HG03175 (cell line): ENCODE measurements at regions not wholly inside any gene's neighbourhood (a gene's known extent, or its start where the extent isn't known, plus 50 kb on each side); places are given as distances from the start of the nearest gene placed in this dataset.

ENCODE experiments used
- ATAC-seq: cut with Tn5 transposase; IDR thresholded peaks from one replicate; pipeline ENCODE4 v1.9.1; 2021; ENCODE audit warnings: mild to moderate bottlenecking, moderate library complexity; ENCODE audit not compliant: unreplicated experiment

DNA sequence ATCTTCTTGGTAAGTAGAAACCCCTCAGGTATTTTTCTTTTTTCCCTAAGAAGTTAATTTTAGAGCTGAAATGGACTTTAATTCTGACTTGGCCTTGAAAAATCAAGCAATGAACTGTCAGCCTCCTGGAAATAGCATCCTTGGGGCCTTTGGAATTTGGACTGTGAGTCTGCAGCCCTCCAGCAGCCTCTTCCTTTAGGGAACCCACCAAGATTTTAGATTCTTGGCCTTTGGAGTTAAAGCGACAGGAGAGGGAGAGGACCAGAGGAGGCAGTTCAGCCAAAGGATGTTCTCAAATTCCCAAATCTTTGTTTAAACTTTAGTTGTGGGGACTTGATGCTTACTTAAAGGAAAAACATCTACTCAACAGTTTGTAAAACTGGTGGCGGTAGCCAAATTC lies 288.6 kb downstream of the AACS start:
- no peak for ATAC-seq

DNA sequence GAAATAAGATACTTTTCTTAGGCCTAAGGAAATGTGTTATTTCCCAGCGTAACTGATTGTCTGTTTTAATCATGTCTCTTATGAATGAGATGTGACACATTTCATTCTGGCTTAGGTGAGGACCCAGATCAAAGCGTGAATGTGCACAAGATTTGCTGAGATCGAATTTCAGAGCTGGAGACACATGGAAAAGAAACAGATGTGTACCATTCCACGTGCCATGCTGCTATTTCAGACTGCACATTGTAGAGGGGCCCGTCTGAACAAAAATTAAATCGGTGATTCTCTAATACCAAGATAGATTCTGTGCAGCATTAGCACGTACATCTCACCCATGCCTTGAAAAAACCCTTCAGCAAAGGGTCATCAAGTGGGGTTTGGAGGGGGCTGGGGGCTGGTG lies 290.4 kb downstream of the AACS start:
- no peak for ATAC-seq

DNA sequence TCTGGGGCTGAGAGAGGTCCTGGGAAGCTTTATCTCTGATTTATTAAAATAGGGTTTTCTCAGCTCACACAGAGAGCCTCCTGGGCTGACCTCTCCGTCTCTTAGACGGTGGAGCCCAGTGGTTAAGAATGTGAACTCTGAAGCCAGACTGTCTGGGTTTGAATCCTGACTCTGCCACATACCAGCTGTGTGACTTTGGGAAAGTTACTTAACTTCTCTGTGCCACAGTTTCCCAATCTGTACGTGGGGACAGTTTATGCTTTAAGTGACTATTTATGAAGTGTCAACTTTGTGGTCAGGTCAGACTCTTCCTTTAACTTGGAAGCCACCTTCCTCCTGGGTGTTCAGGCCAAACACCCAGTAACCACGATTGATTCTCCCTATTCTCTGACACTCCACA lies 290.9 kb downstream of the AACS start:
- ATAC-seq, result no peak

DNA sequence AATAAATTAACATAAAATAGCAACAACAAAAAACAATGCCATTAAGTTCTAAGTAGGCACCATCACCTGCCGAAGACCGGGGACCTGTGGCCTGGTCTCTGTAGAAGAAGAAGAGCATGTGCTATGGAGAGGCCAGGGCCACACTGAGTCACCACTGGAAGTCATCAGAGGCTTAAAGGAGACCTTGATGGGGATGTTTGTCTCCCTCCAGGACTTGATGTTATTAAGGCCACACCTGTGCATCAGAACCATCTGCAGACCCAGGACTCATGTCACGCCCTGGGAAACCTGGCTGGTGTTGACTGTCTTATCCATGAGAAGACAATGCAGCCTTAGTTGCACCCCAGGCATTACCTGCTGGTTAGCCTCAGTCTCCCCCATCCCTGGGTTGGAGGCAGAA lies 292.3 kb downstream of the AACS start:
- ATAC-seq, result no peak

DNA sequence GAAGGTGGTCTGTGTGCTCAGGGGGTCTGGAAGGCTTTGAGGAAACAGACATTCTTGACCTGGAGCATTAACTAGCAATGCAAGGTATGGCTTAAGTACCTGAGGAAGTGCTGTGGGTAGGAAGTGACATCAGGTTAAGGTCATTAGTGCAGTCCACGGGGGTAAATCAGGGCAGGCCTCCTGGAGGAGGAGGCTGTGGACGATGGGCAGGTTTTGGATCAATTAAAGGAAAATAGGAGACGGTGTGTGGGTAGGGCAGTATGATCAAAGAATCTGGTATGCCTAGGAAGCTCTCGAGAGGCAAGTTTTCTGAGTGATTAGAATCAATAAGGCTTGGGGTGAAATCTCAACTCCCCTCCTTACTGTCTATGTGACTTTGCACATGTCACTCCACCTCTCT lies 295.3 kb downstream of the AACS start:
- ATAC-seq, result no peak

DNA sequence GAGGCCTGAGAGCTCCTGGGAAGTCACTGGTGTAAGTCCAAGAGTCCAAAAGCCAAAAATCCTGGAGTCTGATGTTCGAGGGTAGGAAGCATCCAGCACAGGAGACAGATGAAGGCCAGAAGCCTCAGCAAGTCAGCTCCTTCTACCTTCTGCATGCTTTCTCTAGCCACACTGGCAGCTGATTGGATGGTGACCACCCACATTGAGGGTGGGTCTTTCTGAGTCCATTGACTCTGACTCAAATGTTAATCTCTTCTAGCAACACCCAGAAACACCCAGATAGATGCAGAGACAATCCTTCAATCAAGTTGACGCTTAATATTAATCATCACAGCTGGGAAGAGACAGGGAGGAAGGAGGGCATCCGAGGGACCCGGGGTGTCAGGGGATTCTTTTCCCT lies 305.8 kb downstream of the AACS start:
- ATAC-seq, result no peak

DNA sequence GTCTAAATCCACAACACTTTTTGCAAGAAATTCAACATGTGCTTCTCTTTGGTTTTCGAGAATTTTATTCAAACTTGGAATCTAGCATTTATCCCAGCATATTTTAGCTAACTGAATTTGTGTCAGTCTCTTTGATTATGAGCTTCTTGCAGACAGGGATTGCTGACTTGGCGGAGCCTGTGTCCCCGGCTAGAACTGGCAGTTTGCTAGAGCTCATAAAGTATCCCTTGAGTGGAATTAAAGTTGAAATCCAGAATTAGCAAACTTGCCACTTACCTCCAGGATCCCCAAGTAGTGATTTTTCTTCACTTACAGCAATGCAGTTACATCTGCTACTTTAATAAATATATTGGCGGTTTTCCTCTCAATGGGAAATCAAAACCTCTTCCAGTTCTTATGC lies 306.9 kb downstream of the AACS start:
- ATAC-seq, result no peak

DNA sequence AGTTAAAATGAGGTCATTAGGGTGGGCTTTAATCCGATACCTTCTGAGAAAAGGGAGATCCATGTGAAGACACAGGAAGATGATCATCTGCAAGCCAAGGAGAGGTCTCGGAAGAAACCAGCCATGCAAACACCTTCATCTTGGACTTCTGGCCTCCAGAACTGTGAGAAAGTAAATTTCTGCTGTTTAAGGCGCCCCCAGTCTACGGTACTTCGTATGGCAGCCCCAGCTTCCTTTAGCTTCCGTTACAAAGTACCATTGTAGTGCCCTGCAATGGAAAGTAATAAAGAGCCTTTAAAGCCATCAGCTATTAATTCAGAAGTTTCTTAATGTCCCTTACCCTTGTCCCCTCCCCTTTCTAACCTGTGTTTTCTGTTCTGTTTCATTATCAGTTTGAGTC lies 308.1 kb downstream of the AACS start:
- no peak for ATAC-seq

DNA sequence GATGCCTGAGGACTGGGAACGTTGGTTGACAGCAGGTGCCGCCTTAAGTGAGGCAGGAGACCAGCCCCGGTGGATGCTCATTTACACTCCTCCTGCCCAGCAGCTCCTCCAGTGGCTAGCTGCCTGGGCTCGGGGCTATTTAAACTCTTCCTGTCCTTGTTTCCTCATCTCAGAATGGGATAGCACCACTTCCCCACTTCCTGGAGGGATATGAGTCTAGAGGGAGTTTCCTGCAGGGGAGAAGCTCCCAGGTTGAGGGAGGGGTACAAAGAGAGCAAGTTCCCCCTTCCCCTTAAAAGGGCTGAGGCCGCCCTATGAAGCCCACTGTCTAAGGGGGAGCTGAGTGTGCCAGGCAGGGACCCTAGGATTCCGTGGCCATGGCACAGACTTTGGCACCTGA lies 311.2 kb downstream of the AACS start:
- no peak for ATAC-seq

DNA sequence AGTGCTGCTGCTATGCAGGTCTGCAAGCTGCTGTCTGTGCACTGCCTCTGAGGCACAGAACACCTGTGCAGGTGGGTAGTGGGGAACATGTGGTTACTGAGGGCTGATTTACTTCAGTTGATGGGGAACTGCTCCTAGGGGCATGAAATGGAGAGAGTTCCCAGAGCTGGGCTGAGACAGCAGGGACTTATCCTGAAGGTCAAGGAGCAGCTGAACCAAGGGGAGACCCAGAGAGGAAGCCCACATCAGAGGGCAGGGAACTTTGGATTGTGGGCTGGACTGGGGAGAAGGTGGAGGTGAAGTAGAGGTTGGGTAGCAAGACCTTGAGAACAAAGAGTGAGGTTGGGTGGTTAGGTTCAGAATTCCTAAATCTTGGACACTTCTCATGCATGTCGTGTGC lies 311.9 kb downstream of the AACS start:
- no peak for ATAC-seq

DNA sequence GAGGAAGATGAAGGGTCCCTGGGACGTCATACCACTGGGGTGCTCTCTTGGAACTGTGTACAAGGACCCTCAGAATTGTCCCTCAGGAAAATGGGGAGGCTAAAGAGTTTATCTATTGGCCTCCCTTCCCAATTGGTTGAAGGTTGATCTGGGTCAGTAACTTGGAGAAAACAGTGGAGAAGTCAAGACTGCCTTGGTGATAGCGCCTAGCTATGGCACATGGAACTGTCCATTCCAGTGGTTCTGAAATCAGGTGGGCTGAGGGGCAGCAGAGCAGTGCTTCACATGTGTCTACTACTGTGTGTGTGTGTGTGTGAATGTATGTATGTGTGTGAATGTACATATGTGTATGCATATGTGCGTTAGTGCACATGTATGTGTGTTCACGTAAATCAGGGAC lies 316.1 kb downstream of the AACS start:
- ATAC-seq, result no peak

DNA sequence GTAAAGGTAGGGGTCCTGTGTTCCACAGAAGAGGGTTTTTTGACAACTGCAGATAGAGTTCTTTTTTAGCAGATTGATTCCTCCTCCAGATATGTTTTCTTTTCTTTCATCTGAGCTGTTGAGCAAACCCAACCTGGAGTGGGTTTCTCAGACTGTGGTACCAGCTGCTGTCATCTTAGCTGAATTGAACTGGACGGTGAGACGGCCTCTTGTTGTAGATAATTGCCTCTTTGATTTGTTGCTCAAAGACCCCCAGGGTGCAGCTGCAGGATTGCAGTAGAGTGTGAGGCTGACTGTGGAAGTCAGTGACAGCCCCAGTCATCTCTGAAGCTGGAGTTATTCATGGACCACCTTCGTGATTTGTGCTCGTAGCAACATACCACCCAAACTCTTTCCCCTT lies 317.7 kb downstream of the AACS start:
- no peak for ATAC-seq

DNA sequence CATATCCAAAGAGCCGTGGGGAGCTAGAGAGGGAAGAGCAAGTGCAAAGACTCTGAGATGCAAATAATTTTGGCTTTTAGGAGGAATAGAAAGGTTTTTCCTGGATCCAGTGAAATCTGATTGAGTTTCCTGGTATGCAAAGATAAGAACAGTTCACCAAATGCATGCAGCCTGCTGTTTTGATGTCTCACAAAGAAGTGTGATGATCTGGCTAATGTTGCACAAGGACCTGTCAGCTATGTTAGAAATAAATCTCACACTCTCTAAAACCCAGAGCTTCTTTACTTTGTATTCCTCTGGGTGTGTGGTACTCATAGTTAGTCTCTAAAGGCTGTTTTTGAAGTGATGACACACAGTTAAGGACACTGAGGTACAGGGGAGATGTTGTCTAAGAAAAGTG lies 321.4 kb downstream of the AACS start:
- ATAC-seq, result no peak

DNA sequence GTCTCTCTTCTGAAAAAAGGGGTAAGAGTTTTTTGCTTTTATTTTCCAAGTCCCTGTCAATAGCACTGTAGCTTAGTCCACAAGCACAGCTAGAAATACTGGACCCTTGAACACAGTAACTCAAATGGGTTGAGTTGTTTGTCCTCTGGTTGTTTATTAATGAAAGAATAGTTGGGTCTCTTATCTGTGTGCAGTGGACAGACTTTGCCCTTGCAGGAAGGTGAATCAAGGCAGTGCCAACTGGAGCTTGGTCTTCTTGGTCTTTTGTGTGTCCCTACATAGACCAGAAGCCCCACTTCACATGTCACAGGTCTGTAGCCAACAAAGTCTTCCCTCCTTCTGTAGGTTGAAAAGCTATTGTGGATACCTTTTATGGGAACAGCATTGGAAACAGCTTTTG lies 322.0 kb downstream of the AACS start:
- ATAC-seq, result no peak

DNA sequence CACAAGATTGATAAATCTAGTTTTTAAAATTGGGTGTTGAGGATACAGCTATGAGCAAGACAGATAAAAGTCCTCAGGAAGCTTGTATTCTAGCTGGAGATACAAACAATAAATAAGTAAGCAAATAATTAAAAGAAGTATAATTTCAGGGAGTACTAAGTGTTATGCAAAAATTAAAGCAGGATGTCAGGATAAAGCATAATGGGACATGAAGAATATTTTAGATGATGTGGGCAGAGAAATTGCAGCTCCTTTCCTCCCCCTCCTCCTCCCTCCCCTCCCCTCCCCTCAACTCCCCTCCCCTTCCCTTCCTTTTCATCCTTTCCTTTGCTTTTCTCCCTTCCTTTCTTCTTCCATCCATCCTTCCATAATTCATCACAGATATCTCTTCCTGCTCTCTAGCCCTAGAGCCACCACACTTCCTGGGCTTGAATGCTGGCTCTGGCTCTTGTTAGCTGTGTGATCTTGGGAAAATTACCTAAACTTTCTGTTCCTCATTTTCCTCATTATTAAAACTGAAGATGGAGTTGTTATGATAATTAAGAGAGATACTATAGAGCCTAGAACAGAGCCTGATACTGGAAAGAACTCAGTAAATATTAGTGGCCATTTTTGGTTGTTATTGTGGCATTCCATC lies 323.9 kb downstream of the AACS start:
- ATAC-seq, result no peak

DNA sequence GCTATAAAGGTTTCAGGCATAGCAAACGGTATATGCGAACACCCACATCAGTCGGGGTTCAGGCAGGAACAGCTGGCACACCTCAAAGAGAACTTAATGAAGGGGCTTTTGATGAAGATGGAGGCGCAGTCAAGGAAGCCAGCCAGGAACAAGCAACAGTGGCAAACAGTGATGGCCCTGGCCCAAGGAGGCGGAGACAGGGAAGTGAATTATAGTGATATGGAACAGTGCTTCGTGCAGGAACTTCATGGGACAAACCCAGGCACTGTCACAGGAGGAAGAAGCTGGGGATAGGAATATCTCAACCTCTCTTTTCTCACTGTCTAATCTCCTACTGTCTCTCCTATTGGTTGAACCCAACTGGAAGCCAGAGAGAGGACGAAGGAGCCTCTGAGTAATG lies 328.3 kb downstream of the AACS start:
- no peak for ATAC-seq

DNA sequence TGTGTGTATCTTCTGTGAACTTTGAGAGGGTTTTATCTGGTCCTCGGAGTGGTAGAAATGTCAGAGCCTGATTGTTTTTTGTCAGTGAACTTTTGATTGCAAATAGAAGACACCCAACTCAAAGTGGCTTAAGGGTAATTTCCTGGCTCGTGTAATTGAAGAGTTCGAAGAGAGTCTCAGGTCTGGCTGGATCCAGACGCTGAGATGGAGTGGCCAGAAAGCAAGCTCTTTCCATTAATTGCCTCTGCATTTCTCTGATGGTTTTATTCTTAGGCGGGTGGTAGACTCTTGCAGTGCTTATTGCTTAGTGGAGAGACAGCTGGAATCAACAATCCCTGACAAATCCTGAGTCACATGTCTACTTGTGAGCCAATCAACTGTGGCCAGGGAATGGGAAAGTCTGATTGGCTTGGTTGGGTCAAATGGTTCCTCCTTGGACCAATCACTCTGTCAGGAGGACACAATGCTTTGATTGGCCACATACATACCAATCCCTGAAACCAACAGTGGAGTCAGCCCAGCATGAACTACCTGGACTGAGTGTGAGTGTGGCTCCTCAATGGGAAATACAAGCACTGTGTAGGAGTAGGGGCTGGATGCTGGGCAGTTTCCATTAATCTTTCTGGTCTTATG lies 330.5 kb downstream of the AACS start:
- ATAC-seq, result no peak

DNA sequence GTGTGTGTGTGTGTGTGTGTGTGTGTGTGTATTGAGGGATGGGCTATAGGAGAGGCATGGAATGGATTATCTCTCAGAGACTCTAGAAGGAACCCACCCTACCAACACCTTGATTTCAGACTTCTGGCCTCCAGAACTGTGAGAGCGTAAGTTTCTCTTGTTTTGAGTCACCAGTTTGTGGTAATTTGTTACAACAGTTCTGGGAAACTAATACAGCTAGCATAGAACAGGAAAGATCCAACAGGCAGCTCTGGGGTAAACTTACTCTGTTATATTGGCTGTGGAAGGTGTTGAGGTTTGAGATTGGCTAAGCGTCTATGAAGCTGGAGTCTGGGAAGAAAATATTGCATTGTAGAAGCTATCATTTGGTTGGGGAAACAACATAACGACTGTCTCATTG lies 334.3 kb downstream of the AACS start:
- no peak for ATAC-seq

DNA sequence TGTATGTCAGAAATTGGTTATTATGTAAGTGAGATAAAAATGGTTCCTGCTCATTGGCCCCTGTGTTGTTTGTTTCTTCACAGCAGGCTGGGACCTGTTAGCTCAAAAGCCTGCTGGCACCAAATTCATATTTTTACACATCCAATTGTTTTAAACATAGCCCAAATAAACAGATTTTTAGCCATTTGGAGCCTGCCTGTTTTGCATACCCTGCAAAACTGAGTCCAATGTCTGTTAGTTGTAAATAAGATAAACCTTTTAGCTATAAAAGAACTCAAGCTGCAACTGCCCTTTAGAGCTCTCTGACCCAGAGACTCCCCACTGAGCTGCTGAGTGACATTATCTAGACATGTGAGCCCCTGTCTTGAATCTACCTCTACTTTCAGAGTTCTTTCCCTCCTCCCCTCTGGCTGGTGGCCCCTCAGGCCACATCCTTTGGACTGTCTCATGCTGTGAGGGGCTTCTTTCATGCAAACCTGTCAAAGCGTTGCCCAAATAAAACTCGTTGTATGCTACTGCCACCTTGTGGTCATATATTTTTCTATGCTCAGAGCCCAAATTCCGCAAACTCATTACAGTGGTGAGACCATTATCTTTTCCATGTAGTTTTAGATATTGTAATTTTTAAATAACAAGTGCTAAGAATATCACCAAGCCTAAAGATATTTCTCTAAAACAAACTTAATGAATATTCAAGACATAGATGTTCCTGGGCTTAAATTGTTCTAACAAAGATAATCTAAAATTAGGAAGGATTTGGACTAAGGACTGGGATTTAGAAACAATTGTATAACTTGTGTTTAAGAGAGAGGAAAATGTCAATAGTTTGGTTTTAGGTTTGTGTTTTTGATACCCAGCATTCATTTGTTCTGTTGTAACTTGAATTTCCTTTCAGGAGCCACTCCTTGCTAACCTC lies 337.9 kb downstream of the AACS start:
- ATAC-seq, result no peak

DNA sequence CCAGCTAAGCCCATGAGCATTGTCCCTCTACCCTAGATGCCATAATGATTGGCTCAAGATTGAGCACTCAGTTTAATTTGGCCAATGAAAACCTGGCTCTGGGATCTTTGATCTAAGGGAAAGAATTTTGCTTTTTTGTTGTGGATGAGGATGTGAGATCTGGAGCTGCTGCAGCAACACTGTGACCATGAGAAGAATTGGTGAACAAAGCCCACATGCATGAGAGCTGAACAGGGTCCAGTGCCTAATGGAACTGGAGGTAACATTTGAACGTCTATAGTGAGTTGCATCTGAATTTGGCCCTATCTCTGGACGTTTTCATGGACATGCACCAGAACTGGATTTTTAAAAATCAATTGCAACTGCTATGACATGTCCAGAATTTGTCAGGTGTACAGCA lies 338.6 kb downstream of the AACS start:
- no peak for ATAC-seq

DNA sequence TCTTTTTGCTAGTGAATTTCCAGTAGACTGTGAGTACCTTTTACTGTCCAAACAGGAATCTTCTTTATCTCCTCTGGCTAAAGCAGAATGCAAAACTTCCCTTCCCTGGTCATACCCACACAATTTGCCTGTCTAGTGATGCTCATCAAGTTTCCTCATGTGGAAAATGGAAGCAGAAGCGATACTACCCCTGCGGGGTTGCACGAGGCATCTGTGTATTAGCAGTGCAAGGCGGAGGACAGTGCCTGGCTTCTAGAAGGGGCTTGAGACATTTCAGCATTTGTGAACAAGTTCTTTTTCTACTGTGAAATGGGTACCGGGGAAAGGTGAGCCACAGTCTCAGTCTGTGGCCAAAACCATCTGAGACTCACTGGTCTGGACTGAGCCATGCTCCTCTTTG lies 340.9 kb downstream of the AACS start:
- ATAC-seq, result peak; percentile 69

DNA sequence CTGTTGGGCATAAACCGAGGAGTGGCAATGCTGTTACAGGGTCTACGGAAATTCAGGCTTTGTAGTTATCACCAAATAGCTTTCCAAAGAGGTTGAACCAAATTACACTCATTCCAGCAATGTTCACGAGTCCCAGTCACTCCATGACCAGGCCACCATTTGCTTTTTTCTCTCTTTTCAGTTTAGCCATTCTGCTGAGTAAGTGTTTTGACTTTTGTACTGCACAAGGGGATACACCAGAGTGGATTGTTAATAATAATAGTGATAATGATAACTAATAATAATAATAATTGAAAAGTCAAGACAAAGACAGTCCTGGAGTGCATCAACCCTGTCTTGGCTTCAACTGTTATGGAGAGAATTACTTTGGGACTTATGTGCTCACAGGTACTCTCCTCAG lies 343.5 kb downstream of the AACS start:
- ATAC-seq, result no peak
